ENCODE measurements at regions not wholly inside any gene's neighbourhood (a gene's known extent, or its start where the extent isn't known, plus 50 kb on each side); places are given as distances from the start of the nearest gene placed in this dataset.

DNA sequence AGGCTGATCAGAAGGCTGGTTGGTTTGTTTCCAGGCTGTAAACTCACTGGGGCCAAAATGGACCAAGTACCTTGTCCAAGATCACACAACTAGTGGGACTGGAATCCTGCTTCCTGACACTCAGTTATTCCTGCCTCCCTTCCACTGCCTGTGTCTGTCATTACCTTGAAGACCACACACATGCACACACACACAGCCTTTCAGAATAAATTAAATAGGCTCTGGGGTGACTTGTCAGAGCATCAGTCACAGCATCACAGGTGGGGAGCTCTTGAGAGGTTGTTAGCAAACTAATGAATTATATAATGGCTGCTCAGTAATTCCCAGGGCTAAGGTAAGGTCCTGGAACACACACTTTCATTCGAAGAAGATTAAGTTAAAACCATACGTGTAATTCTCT lies 231.8 kb downstream of the UACA start:
- ATAC-seq, result no peak
- no peak for DNase-seq
- intact Hi-C loops (cut with DNase I), result no loop called here

DNA sequence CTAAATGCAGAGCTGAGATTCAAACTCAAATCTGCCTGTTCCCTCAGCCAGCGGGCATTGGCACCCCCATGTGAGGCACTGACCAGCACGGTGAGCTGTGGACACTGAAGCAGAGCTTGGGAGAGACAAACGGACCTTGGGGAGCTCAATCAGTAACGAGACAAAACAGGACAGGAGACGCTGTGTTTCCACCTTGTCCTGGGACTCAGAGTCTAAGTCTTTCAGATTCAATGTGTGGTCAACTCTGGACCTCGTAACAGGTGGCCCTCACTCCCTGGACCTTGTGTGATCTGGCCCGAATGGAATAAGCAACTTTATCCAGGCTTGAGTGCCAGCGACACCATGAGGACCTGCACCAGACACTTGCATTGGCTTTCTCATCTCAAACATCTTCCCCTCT lies 232.5 kb downstream of the UACA start:
- DNase-seq (no peak), ATAC-seq (no peak)
- intact Hi-C loops (cut with DNase I), result no loop called here

DNA sequence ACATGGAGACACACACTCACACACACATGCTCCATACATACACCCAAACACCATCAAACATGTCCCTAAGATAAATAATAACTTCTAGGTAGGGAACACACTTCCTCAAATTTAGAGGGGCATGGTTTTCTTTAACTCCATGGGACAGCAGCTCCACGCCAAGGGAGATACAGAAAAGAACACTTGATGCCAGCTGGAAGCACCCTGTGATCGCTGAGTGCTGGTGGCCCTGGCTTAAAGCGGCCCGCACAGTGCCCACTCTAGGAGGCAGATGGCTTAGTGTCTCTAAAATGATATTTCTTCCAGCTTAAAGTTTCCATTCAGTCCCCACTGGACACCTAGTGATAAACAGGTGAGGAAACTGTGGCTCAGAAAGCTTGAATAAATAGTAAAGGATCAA lies 232.9 kb downstream of the UACA start:
- ATAC-seq (peak; percentile 43 to 51), DNase-seq (no peak)
- intact Hi-C loops (cut with DNase I), result no loop called here

DNA sequence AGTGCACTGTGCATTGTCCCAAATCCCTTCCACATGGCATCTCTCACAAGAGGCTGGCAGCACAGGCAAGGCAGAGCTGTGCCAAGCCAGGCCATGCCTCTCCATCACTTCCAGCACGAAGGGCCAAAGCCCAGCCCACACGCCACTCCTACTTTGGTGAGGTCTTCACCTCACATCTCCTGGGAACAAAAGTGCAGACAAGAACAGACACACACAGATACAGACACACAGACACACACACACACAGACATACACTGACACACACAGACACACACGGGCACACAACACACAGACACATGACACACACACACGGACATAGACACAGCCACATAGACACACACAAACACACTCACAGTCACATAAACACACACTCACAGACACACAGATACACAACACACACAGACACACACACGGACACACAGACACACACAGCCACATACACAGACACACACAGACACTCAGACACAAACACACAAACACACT lies 233.3 kb downstream of the UACA start:
- peak; percentile 43 for DNase-seq
- ATAC-seq, result peak; percentile 64 to 81
- intact Hi-C loops (cut with DNase I), result no loop called here

DNA sequence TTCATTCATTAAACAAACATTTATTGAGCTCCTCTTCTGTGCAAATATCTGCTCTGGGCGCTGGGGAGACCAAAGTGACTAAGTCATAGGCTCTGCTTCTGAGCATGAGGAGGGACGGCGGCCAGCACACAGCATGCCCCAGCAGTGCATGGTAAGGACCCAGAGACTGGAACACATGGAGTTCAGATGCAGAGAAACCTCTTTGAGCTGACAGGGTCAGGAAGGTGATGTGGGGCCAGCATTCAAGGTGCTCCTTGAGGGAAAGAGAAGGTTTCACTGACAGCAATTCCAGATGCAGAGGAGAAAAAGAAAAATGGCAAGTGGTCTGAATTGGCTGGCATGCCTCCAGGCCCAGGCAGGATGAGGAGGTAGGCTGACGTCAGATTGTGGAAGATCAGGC lies 234.5 kb downstream of the UACA start:
- no peak for DNase-seq
- intact Hi-C loops (cut with DNase I), result no loop called here
- ATAC-seq, result no peak

DNA sequence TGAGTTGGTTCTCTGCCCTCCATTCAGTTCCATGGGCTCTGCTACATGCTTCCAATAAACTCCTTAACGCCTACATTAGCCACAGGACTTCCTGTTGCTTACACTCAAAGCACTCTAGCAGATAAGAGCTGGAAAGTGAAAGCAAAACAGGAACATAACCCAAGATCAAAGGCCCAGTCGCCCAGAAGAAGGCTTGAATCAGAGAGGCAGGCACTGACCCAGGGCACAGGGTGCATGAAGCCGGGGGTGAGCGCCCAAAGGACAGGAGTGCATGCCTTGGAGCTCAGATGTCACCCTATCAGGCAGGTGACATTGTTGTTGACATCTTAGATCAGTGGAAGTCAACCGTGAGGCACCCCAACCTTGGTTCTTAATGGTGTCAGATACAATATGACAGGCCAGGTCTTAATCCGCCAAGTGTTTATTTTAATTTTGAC lies 235.1 kb downstream of the UACA start:
- ATAC-seq (peak in 1 of 2 donors; percentile 53), DNase-seq (no peak)
- intact Hi-C loops (cut with DNase I), result no loop called here

DNA sequence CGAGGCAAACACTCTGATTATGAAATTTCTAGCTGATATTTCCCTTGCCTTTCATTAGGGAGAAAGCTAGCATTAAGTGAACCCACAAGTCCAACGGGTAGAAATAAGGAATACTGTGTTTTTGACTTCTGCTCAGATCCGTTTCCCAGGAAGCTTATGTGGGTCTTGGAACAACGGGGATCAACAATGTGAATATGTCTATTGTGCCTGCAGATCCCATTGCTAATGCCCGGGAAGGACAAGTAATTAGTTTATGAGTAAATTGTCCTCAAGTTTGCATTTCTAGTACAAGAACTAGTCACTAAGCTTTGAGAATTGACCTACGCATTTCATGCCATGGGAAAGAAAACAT lies 236.4 kb downstream of the UACA start:
- no peak for DNase-seq
- intact Hi-C loops (cut with DNase I), result no loop called here
- no peak for ATAC-seq

DNA sequence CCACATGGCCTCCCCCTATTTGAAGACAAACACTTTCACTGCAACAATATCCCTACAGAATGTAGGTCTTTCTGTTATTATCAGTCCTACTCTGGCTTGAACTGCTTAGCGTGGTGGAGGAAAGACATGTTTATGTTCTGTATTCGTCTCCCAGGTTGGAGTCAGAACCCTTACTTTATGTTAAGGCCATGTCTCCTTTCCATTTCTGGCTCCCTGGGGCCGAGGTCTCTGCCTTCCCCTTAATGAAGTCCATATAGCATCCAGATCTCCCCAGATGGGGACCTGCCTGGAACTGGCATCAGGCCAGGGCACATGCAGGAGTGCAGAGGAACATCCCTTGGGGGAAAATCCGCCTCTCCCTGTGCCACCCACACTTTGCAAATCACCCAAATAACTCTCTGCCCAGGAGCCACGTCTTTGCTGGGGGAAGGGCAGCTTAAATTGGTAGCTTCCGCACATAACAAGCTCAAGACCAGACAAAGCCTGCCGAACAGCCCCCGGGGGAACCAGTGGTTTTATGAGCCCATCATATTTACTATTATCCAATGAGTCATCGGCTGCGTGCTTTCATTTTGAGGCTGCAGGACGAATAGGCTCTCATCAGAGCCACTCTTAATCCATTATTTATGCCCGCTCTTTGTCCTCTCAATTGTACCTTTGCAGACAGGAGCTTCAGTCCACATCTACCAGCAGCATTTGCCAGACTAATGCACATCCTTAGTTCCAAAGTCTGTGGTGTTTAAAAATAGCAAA lies 237.0 kb downstream of the UACA start:
- intact Hi-C loops (cut with DNase I), result no loop called here
- DNase-seq (no peak), ATAC-seq (no peak)

DNA sequence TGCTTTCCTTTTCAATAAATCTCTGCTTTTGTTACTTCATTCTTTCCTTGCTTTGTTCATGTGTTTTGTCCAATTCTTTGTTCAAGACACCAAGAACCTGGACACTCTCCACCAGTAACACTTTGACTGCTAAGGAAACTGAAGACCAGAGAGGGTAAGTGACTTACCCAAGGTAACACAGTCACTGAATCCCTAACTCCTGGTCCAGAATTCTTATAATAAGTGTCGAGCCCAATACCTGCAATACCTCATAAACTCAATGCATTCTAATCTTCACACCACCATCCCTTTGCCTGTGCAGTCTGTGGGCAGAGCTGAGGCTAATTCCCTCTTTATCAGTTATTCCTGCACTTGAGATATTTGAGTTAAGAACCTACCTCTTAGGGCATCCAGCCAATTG lies 237.8 kb downstream of the UACA start:
- DNase-seq (no peak), ATAC-seq (no peak)
- intact Hi-C loops (cut with DNase I), result no loop called here

DNA sequence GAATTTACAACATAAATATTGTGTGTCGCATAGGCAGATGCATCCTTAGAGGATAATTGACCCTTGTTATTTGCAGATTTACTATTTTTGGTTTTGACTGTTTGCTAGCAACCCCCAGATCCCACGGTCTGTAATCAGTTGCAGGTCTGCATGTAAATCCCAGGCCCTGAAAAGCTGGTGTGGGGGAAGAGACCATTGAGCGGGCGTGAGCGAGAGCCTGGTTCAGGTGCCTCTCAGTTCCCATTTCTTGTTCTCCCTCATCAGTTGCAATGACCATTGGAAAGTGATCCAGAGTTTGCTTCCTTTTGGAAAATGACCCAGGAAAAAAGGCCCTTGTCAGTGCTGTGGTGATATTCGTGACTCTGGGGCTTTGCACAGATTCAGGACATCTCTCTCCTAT lies 238.9 kb downstream of the UACA start:
- intact Hi-C loops (cut with DNase I), result no loop called here
- no peak for ATAC-seq
- no peak for DNase-seq

DNA sequence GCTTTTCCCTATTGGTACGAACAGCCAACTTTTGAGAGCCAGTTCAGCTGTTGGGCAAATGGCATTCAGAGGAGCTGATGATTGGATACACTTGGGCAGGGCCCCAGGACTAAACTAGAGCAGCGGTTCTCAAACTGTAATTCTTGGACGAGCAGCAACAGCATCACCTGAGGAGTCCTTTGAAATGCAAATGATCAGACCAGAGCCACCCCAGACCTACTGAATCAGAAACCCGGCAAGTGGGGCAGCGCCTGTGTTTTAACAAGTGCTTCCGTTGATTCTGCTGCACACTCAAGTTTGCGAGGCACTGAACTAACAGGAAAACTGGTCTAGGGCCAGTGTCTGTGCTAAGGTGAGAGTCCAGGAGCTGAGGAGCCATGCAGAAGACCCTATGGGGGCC lies 239.7 kb downstream of the UACA start:
- no peak for ATAC-seq
- DNase-seq, result no peak
- intact Hi-C loops (cut with DNase I), result no loop called here

DNA sequence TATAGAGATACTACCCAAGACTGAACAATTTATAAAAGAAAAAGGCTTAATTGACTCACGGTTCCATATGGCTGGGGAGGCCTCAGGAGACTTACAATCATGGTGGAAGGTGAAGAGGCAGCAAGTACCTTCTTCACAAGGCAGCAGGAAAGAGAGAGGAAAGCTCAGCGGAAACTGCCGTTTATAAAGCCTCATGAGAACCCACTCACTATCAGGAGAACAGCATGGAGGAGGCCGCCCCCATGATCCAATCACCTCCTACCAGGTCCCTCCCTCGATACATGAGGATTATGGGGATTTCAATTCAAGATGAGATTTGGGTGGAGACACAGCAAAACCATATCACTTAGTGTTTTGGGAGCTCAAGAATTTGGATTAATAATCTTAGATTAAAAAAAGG lies 240.2 kb downstream of the UACA start:
- ATAC-seq (no peak), DNase-seq (no peak)
- intact Hi-C loops (cut with DNase I), result no loop called here

DNA sequence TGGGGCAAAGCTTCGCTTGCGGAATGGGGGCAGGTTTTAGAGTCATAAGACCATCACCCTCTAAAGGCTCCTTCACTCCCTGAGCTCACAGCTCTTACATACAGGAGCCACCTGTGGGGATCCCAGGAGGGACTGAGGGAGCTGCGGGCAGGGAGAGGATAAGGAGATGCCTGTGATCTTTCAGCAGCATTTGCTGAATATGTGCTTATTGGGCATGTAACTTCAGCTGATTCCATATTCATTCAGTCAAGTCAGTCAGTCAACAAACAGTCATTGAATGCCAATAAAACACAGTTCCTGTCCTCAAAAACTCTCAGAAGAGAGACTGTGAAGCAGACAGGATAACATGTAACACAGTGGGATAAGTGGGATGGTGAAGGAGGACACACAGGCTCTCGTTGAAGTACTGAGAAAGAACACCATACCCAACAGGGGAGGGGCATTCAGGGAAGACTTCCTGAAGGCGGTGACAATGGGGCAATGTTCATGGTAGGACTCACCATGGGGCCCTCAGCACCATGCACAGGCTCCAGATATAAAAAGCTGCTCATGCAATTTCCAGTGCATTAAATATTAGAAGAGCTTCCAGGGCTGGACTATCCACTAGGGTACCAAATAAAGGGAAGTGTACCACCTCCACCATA lies 240.9 kb downstream of the UACA start:
- intact Hi-C loops (cut with DNase I), result no loop called here
- ATAC-seq, result no peak
- DNase-seq, result no peak

DNA sequence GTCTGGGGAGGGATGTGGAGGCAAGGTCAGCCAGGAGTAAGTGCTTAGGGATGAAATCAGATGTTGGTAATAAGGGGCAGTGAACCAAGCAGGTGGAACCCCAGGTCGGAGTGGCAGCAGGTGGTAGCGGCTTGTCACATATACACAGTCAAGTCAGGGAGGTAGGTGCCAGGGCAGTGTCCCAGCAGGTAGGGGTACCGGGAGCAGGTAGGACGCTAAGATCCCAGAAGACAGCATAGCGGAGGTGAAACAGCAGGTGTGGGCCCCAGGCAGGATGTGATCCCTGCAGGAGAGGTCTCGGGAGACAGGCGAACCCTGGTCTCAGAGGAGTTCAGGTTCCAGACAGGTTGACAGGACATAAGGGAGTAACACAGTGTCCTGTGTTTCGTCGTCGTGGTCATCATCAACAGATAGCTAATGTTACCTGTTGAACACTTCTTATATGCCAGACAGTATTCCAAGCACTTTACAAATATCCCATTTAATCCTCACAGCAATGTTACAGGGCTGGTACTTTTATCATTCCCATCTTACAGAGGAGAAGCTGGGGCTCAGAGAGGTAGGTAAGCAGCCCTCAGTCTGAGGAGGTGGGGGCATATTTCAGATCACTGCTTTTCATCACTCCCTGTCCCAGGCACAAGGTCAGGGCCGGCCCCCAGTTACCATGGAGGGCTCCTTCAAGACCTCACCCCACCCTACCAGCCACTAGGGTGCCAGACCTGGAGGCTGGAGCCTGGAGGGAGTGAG lies 241.6 kb downstream of the UACA start:
- ATAC-seq (no peak), DNase-seq (no peak)
- intact Hi-C loops (cut with DNase I), result no loop called here

DNA sequence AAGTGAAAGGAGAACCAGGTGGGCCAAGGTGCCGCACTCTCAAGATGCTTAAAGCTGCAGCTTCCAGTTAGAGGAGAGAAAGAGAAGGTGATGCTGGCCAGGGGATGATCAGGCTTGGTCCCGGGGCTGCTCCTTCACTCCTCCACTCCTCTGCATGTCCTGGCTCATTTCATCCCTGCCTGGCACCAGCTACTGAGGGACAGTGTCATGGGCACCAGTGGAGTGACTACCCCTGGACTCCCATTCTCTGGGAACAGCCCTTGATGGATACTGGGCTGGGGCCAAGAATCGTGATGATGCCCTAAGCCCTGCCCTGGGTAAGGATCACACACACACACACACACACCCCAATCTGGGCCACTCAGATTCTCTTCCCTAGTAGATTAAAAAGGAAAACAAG lies 243.7 kb downstream of the UACA start:
- no peak for DNase-seq
- ATAC-seq, result no peak
- intact Hi-C loops (cut with DNase I), result no loop called here

DNA sequence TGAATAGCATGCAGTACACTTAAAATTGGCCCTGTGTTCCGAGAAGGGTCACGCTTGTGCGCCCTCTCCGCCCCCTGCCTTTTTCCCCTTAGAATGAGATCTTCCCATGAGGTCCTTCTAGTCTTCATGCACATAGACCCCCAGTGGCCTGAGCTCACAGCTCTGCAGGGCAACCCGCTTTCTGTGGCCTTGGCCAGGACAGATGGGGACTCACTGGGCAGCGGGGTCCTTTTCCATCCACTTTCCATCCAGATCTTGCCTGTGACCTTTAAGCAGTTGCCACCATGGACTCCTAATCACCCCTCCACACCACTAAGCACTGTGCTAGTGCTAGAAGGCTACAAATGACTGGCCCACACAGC lies 244.4 kb downstream of the UACA start:
- ATAC-seq, result no peak
- intact Hi-C loops (cut with DNase I), result no loop called here
- DNase-seq, result no peak

DNA sequence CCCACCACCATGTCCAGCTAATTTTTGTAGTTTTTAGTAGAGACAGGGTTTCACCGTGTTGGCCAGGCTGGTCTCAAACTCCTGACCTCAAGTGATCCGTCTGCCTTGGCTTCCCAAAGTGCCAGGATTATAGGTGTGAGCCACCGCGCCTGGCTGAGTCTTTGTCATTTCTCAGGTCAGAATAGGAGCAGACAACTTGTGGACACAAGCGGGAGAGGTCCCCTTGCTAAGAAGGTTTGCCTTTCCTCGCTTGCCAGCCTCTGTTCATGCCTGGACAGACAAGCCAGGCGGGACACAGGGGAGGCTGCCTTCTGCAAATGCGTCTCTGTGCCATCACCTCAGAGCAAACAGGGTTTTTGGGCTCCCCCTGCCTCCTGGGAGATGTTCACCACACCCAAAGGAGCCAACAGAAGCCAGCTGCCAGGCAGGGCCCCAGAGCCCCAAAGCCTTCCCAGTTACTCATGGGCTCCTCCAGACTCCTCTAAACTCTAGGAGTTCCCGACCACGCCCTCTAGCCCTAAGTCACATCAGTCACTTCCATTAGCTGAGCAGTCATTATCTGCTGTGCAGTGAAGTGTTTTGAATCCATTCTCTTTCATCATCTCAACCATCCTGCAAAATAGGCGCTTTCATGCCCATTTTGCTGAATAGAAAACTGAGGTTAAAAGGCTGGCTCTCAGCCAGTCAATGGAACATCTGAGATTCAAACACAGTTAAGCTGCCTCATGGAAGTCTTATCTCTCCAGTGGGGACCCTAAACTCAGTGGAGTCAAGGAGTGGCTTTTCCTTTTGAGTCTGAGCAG lies 245.0 kb downstream of the UACA start:
- ATAC-seq (no peak), DNase-seq (no peak)
- intact Hi-C loops (cut with DNase I), result no loop called here

DNA sequence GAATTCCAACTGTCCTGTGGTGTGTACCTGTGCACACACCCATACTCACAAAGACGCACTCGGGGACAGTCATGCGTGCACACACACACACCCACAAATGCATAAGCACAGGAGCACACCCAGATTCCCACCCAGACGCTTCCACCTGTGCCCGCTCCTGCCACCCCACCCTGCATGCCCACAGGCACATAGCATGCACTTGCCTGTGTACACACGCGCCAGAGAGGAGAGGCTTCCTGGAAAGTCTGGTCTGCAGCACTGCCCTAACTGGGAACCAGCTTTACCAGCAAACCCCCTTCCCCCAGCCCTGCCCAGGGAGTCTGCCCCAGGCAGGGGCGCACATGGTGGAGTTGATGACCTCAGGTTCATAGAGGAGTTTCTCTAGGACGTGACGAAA lies 246.2 kb downstream of the UACA start:
- no peak for DNase-seq
- ATAC-seq, result no peak
- intact Hi-C loops (cut with DNase I), result no loop called here

DNA sequence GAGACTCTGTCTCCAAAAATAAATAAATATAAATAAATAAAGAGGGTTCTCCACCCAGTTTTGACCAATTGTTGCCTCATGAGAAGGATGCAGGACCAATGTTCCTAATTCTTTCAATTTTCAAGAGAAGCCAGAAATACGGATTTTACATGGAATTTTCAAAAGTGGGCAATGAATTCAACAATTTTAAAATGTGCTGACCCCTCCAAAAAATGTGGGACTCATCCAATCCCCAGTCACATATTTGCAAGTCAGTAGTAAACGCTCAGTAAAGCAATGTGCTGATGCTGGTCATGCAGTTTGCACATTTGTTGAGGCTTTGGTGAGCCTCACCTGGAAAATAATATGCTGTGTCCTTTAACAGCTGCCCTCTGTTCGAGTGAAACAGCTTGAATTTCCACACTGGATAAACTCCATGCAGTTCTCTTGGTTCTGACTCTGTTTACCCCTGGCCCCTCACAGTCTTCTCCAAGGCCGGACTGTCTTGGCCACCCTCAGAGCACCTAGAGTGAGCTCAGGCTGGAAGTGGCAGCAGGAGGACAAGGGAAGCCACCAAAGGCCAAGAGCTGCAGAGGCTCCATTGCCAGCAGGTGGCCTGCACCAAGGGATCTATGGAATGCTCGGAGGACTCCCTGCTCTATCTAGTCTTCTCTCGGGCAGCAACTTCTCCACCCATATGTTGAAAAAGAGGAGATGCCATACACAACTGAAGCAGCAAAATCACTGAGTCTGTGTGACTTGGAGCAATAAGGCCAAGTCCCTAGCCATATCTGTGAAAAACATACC lies 246.8 kb downstream of the UACA start:
- intact Hi-C loops (cut with DNase I), result no loop called here
- no peak for DNase-seq
- ATAC-seq, result no peak

Measured in left cardiac atrium (tissue), 4 donors.